ENCODE measurements at regions not wholly inside any gene's neighbourhood (a gene's known extent, or its start where the extent isn't known, plus 50 kb on each side); places are given as distances from the start of the nearest gene placed in this dataset.

DNA sequence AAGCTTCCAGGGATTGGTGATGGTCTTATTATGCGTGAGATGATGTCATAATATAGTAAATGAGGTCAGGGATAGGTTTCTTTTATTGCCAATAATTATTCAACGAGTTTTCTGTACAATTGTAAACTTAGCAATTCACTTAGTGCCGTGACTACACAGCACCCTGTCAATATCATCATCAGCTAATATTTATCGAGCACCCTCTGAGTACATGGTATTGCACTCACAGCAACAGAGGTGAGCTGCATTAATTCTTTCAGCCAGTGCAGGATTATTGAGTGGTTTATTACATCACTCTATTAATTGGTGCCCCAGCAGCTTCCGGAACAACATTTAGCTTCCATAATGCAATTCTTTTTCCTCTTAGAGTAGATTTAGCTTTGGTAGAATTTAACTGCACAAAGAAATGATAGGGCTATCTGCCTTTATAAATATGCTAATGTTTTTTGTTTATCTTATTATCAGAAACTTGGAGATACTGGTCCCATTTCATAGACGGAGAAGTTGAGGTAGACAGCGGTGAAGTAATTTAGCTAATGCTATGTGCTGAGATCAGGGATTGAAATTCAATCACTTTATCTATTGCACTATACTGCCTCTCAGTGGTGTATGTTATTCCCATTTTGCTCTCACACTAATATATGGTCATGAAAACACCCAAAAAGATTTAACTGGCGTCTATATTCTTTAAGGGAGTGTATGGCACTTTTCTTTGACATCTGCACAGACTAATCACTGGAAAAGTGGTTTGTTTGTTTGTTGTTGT, 726.1 kb upstream of the WWC1 start:
- H3K4me1 ChIP-seq: no peaks in the 10 kb centered on the region
- intact Hi-C loops (cut with DNase I; ENCODE audit: low total_unique reads): no loop called here
- DNase-seq: no peak

GRCh38 chr5:167570431-167570830, 721.0 kb upstream of the WWC1 start:
- DNase-seq: no peak
- intact Hi-C loops (cut with DNase I; ENCODE audit: low total_unique reads): no loop called here
- Histone ChIP-seq H3K9me3 (no peaks in the 10 kb centered on the region), H3K4me1 (peaks cover 0 to 9% (median 2%) of the 10 kb centered on the region in 4 donors), H3K4me3 (no peak overlapping the region), H3K27ac (no peak overlapping the region), H3K36me3 (no peaks in the 10 kb centered on the region), H3K27me3 (peaks cover 0 to 43% of the 10 kb centered on the region in 2 donors)
- TF ChIP-seq, protein P1, sequence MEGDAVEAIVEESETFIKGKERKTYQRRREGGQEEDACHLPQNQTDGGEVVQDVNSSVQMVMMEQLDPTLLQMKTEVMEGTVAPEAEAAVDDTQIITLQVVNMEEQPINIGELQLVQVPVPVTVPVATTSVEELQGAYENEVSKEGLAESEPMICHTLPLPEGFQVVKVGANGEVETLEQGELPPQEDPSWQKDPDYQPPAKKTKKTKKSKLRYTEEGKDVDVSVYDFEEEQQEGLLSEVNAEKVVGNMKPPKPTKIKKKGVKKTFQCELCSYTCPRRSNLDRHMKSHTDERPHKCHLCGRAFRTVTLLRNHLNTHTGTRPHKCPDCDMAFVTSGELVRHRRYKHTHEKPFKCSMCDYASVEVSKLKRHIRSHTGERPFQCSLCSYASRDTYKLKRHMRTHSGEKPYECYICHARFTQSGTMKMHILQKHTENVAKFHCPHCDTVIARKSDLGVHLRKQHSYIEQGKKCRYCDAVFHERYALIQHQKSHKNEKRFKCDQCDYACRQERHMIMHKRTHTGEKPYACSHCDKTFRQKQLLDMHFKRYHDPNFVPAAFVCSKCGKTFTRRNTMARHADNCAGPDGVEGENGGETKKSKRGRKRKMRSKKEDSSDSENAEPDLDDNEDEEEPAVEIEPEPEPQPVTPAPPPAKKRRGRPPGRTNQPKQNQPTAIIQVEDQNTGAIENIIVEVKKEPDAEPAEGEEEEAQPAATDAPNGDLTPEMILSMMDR (IDR thresholded peaks at IDR 0.05): no peak

More for the DNA sequence above, 726.1 kb upstream of the WWC1 start:
- H3K27me3 ChIP-seq: peaks cover 0 to 1% of the 10 kb centered on the region in 2 donors
- H3K9me3 ChIP-seq: no peaks in the 10 kb centered on the region
- H3K4me3 ChIP-seq: no peak overlapping the region
- TF ChIP-seq, protein P1 (IDR thresholded peaks at IDR 0.05): peak in 1 of 2 experiments; percentile 7
- H3K27ac ChIP-seq: no peak overlapping the region
- no peaks in the 10 kb centered on the region for H3K36me3 ChIP-seq

DNA sequence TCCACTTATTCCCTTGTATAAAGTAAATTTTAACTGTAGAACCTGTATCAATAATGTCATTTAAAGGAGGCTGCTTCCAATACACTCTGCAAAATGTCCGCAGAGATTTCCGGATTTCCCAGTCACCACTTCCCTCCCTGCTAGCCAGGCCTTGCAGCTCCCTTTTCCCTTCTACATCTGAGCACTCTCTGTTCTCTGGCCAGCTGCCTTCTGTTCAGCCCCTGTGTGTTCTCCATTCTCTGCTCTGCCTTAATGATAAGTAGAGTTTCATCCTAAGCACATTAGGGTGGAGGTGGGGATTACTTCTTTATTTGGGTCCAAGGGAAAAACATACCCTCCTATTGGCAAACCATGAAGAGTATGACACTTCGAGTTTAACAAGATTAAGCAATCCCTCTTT, 719.6 kb upstream of the WWC1 start:
- no peak for DNase-seq
- H3K36me3 ChIP-seq: no peaks in the 10 kb centered on the region
- no peak overlapping the region for H3K27ac ChIP-seq
- peaks cover 0 to 54% of the 10 kb centered on the region in 2 donors for H3K27me3 ChIP-seq
- H3K4me1 ChIP-seq: peaks cover 0 to 9% (median 2%) of the 10 kb centered on the region in 4 donors
- intact Hi-C loops (cut with DNase I; ENCODE audit: low total_unique reads): no loop called here
- TF ChIP-seq, protein P1 (IDR thresholded peaks at IDR 0.05): no peak
- H3K9me3 ChIP-seq: no peaks in the 10 kb centered on the region
- no peak overlapping the region for H3K4me3 ChIP-seq

DNA sequence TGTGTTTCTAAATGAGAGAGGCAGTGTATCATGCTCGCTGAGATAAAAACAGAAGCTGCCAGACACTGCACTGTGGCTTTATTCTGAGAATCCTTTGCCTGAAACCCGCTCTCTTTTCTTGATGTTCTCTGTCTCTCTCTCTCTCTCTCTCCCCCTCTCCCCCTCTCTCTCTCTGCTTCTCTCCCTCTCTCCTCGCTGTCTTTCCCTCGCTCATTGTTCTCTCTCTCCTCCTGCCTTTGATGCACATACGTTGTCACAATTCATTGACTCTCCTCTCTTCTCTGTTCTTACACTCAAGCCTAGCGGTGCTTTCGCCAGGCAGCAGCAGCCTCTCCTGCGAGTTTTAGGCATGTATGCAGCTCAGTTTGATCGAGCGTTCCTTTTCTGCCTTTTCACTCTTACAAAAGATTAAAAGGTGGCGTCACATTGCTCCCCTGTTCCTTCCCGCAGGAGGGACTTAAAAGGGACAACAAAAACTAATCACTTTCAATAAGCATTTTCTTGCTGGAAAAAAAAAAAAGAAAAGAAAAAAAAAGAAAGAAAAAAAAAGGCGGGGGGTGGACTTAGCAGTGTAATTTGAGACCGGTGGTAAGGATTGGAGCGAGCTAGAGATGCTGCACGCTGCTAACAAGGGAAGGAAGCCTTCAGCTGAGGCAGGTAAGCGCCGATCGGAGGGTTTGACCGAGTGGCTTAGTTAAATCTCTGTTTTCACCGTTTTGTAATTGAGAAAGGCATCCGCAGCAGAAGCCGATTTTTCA, 717.9 kb upstream of the WWC1 start:
- TF ChIP-seq, protein P1 (IDR thresholded peaks at IDR 0.05): no peak
- Histone ChIP-seq H3K27ac (no peak overlapping the region), H3K4me3 (peak overlapping the region in 1 of 2 donors; percentile 26), H3K27me3 (peaks cover 0 to 65% of the 10 kb centered on the region in 2 donors), H3K36me3 (no peaks in the 10 kb centered on the region), H3K9me3 (no peaks in the 10 kb centered on the region), H3K4me1 (peaks cover 0 to 9% (median 2%) of the 10 kb centered on the region in 4 donors)
- DNase-seq: no peak
- intact Hi-C loops (cut with DNase I; ENCODE audit: low total_unique reads): no loop called here

- peaks cover 0 to 9% (median 2%) of the 10 kb centered on the region in 4 donors for H3K4me1 ChIP-seq
- peaks cover 0 to 67% of the 10 kb centered on the region in 2 donors for H3K27me3 ChIP-seq
- DNase-seq: no peak
- TF ChIP-seq, protein P1 (IDR thresholded peaks at IDR 0.05): no peak
- no peak overlapping the region for H3K27ac ChIP-seq
- no peaks in the 10 kb centered on the region for H3K9me3 ChIP-seq
- intact Hi-C loops (cut with DNase I; ENCODE audit: low total_unique reads): no loop called here
- no peak overlapping the region for H3K4me3 ChIP-seq
- H3K36me3 ChIP-seq: no peaks in the 10 kb centered on the region
Observed at GRCh38 chr5:167574464-167574863, 717.0 kb upstream of the WWC1 start.

Measured in tibial artery (tissue), 4 donors.